ENCODE measurements at regions not wholly inside any gene's neighbourhood (a gene's known extent, or its start where the extent isn't known, plus 50 kb on each side); places are given as distances from the start of the nearest gene placed in this dataset.

- dilution Hi-C loops (cut with MboI; ENCODE audit: extremely low pct_ligation_motif_present, low sequenced_read_pairs), result no loop called here
- Histone ChIP-seq H2AFZ (ENCODE audit: control insufficient read depth, low read length) (no peak overlapping the region), H3K4me2 (ENCODE audit: control insufficient read depth, extremely low read depth, insufficient read depth, low read depth, low read length) (no peak overlapping the region), H3K27me3 (ENCODE audit: control insufficient read depth, extremely low read depth, insufficient read depth, low read length) (no peaks in the 10 kb centered on the region), H3K9me3 (ENCODE audit: control insufficient read depth, low read depth, low read length) (no peaks in the 10 kb centered on the region), H3K27ac (ENCODE audit: control insufficient read depth, insufficient read depth, low read length) (no peak overlapping the region), H3K9ac (ENCODE audit: control insufficient read depth, extremely low read depth, insufficient read depth, low read length) (no peak overlapping the region), H4K20me1 (ENCODE audit: control insufficient read depth, extremely low read depth, insufficient read depth, low read length) (no peaks in the 10 kb centered on the region), H3K9me1 (ENCODE audit: control insufficient read depth, extremely low read depth, insufficient read depth, low read length) (no peaks in the 10 kb centered on the region), H3K4me1 (ENCODE audit: control insufficient read depth, extremely low read depth, insufficient read depth, low read length) (no peaks in the 10 kb centered on the region), H3K4me3 (ENCODE audit: control insufficient read depth in 2 of 3, extremely low read depth in 1 of 3, insufficient read depth in 2 of 3, low read depth in 1 of 3, low read length in 3 of 3) (no peak overlapping the region), H3K79me2 (ENCODE audit: control insufficient read depth, insufficient read depth, low read length) (no peaks in the 10 kb centered on the region), H3K36me3 (ENCODE audit: control insufficient read depth in 2 of 2, extremely low read depth in 1 of 2, insufficient read depth in 2 of 2, low read length in 2 of 2) (no peaks in the 10 kb centered on the region)
- FAIRE-seq (no peak), DNase-seq (ENCODE audit: low read depth, low spot score) (no peak)
- TF ChIP-seq CTCF (optimal IDR thresholded peaks at IDR 0.05 in 1 of 3, IDR thresholded peaks at IDR 0.05 in 1 of 3, conservative IDR thresholded peaks at IDR 0.05 in 1 of 3; ENCODE audit: extremely low read depth in 1 of 3, insufficient read depth in 2 of 3, low read length in 3 of 3), result no peak
- no peak for TF ChIP-seq EZH2 (IDR thresholded peaks at IDR 0.05; ENCODE audit: low read length)
These were observed 136.3 kb downstream of the CCDC71L start for GRCh38 chr7:106524690-106525059.

- no peak for TF ChIP-seq EZH2 (IDR thresholded peaks at IDR 0.05; ENCODE audit: low read length)
- TF ChIP-seq CTCF (optimal IDR thresholded peaks at IDR 0.05 in 1 of 3, IDR thresholded peaks at IDR 0.05 in 1 of 3, conservative IDR thresholded peaks at IDR 0.05 in 1 of 3; ENCODE audit: extremely low read depth in 1 of 3, insufficient read depth in 2 of 3, low read length in 3 of 3), result no peak
- Histone ChIP-seq H3K9me1 (ENCODE audit: control insufficient read depth, extremely low read depth, insufficient read depth, low read length) (no peaks in the 10 kb centered on the region), H3K9ac (ENCODE audit: control insufficient read depth, extremely low read depth, insufficient read depth, low read length) (no peak overlapping the region), H3K4me1 (ENCODE audit: control insufficient read depth, extremely low read depth, insufficient read depth, low read length) (no peaks in the 10 kb centered on the region), H3K4me2 (ENCODE audit: control insufficient read depth, extremely low read depth, insufficient read depth, low read depth, low read length) (no peak overlapping the region), H4K20me1 (ENCODE audit: control insufficient read depth, extremely low read depth, insufficient read depth, low read length) (no peaks in the 10 kb centered on the region), H3K4me3 (ENCODE audit: control insufficient read depth in 2 of 3, extremely low read depth in 1 of 3, insufficient read depth in 2 of 3, low read depth in 1 of 3, low read length in 3 of 3) (no peak overlapping the region), H3K27ac (ENCODE audit: control insufficient read depth, insufficient read depth, low read length) (no peak overlapping the region), H3K36me3 (ENCODE audit: control insufficient read depth in 2 of 2, extremely low read depth in 1 of 2, insufficient read depth in 2 of 2, low read length in 2 of 2) (no peaks in the 10 kb centered on the region), H2AFZ (ENCODE audit: control insufficient read depth, low read length) (no peak overlapping the region), H3K9me3 (ENCODE audit: control insufficient read depth, low read depth, low read length) (no peaks in the 10 kb centered on the region), H3K79me2 (ENCODE audit: control insufficient read depth, insufficient read depth, low read length) (no peaks in the 10 kb centered on the region), H3K27me3 (ENCODE audit: control insufficient read depth, extremely low read depth, insufficient read depth, low read length) (no peaks in the 10 kb centered on the region)
- FAIRE-seq, result no peak
- no peak for DNase-seq (ENCODE audit: low read depth, low spot score)
- dilution Hi-C loops (cut with MboI; ENCODE audit: extremely low pct_ligation_motif_present, low sequenced_read_pairs), result no loop called here
These were observed 137.5 kb downstream of the CCDC71L start for GRCh38 chr7:106523482-106523881.
